ENCODE measurements at regions not wholly inside any gene's neighbourhood (a gene's known extent, or its start where the extent isn't known, plus 50 kb on each side); places are given as distances from the start of the nearest gene placed in this dataset.

GRCh38 chr3:104735691-104736090 is 631.0 kb upstream of the ALCAM start:
- TF ChIP-seq, protein P1, sequence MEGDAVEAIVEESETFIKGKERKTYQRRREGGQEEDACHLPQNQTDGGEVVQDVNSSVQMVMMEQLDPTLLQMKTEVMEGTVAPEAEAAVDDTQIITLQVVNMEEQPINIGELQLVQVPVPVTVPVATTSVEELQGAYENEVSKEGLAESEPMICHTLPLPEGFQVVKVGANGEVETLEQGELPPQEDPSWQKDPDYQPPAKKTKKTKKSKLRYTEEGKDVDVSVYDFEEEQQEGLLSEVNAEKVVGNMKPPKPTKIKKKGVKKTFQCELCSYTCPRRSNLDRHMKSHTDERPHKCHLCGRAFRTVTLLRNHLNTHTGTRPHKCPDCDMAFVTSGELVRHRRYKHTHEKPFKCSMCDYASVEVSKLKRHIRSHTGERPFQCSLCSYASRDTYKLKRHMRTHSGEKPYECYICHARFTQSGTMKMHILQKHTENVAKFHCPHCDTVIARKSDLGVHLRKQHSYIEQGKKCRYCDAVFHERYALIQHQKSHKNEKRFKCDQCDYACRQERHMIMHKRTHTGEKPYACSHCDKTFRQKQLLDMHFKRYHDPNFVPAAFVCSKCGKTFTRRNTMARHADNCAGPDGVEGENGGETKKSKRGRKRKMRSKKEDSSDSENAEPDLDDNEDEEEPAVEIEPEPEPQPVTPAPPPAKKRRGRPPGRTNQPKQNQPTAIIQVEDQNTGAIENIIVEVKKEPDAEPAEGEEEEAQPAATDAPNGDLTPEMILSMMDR (IDR thresholded peaks at IDR 0.05 in 2 of 3, conservative IDR thresholded peaks at IDR 0.05 in 1 of 3; ENCODE audit: control insufficient read depth in 2 of 3, extremely low read depth in 1 of 3, insufficient read depth in 1 of 3, low read depth in 3 of 3, low read length in 3 of 3): no peak
- no peak for TF ChIP-seq POLR2AphosphoS2 (IDR thresholded peaks at IDR 0.05; ENCODE audit: low read depth, low read length)
- no peak for TF ChIP-seq POLR2AphosphoS5 (IDR thresholded peaks at IDR 0.05; ENCODE audit: low read length)
- no peak for TF ChIP-seq SRF (IDR thresholded peaks at IDR 0.05; ENCODE audit: low read depth in 2 of 2, low read length in 2 of 2)
- no peak for TF ChIP-seq HCFC1 (IDR thresholded peaks at IDR 0.05; ENCODE audit: low read length)
- TF ChIP-seq BRCA1 (IDR thresholded peaks at IDR 0.05; ENCODE audit: low read depth, low read length): no peak
- TF ChIP-seq ASH2L (IDR thresholded peaks at IDR 0.05; ENCODE audit: borderline replicate concordance, low read depth): no peak
- no peak for TF ChIP-seq CBFB (IDR thresholded peaks at IDR 0.05; ENCODE audit: low read depth)
- TF ChIP-seq RCOR1 (conservative IDR thresholded peaks at IDR 0.05; ENCODE audit: low read depth, low read length): no peak
- TF ChIP-seq REST (IDR thresholded peaks at IDR 0.05; ENCODE audit: low read depth, low read length): no peak
- TF ChIP-seq, protein P2, sequence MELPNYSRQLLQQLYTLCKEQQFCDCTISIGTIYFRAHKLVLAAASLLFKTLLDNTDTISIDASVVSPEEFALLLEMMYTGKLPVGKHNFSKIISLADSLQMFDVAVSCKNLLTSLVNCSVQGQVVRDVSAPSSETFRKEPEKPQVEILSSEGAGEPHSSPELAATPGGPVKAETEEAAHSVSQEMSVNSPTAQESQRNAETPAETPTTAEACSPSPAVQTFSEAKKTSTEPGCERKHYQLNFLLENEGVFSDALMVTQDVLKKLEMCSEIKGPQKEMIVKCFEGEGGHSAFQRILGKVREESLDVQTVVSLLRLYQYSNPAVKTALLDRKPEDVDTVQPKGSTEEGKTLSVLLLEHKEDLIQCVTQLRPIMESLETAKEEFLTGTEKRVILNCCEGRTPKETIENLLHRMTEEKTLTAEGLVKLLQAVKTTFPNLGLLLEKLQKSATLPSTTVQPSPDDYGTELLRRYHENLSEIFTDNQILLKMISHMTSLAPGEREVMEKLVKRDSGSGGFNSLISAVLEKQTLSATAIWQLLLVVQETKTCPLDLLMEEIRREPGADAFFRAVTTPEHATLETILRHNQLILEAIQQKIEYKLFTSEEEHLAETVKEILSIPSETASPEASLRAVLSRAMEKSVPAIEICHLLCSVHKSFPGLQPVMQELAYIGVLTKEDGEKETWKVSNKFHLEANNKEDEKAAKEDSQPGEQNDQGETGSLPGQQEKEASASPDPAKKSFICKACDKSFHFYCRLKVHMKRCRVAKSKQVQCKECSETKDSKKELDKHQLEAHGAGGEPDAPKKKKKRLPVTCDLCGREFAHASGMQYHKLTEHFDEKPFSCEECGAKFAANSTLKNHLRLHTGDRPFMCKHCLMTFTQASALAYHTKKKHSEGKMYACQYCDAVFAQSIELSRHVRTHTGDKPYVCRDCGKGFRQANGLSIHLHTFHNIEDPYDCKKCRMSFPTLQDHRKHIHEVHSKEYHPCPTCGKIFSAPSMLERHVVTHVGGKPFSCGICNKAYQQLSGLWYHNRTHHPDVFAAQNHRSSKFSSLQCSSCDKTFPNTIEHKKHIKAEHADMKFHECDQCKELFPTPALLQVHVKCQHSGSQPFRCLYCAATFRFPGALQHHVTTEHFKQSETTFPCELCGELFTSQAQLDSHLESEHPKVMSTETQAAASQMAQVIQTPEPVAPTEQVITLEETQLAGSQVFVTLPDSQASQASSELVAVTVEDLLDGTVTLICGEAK (IDR thresholded peaks at IDR 0.05; ENCODE audit: borderline replicate concordance): no peak
